ENCODE measurements at regions not wholly inside any gene's neighbourhood (a gene's known extent, or its start where the extent isn't known, plus 50 kb on each side); places are given as distances from the start of the nearest gene placed in this dataset.

- Histone ChIP-seq H3K27ac (ENCODE audit: low read depth, low read length) (no peak overlapping the region), H4K20me1 (ENCODE audit: control insufficient read depth, insufficient read depth, low read depth, low read length) (no peaks in the 10 kb centered on the region), H3K27me3 (ENCODE audit: control insufficient read depth, low read length) (no peaks in the 10 kb centered on the region), H3K36me3 (ENCODE audit: control insufficient read depth, low read length) (no peaks in the 10 kb centered on the region), H3K9me3 (ENCODE audit: control insufficient read depth, insufficient read depth, low read length) (no peaks in the 10 kb centered on the region), H3K4me3 (ENCODE audit: low read length) (no peak overlapping the region), H3K4me2 (ENCODE audit: low read length) (no peak overlapping the region), H3F3A (ENCODE audit: control insufficient read depth, insufficient read depth) (no peaks in the 10 kb centered on the region), H3K4me1 (ENCODE audit: control insufficient read depth, low read length) (no peaks in the 10 kb centered on the region), H3K79me2 (ENCODE audit: control insufficient read depth, low read length) (no peaks in the 10 kb centered on the region), H3K9me2 (replicated peaks; ENCODE audit: control insufficient read depth, low read length) (no peaks in the 10 kb centered on the region)
- TF ChIP-seq EZH2phosphoT487 (IDR thresholded peaks at IDR 0.05; ENCODE audit: borderline replicate concordance, low read length) (no peak), CTCF (IDR thresholded peaks at IDR 0.05; ENCODE audit: low read depth, low read length, poor library complexity, severe bottlenecking) (no peak)
Observed at GRCh38 chr21:28250946-28251345, 741.7 kb downstream of the LTN1 start.

- Histone ChIP-seq H3K27ac (ENCODE audit: low read depth, low read length) (no peak overlapping the region), H3K9me3 (ENCODE audit: control insufficient read depth, insufficient read depth, low read length) (no peaks in the 10 kb centered on the region), H3K27me3 (ENCODE audit: control insufficient read depth, low read length) (no peaks in the 10 kb centered on the region), H3F3A (ENCODE audit: control insufficient read depth, insufficient read depth) (no peaks in the 10 kb centered on the region), H3K36me3 (ENCODE audit: control insufficient read depth, low read length) (no peaks in the 10 kb centered on the region), H3K79me2 (ENCODE audit: control insufficient read depth, low read length) (no peaks in the 10 kb centered on the region), H4K20me1 (ENCODE audit: control insufficient read depth, insufficient read depth, low read depth, low read length) (no peaks in the 10 kb centered on the region), H3K4me2 (ENCODE audit: low read length) (no peak overlapping the region), H3K4me3 (ENCODE audit: low read length) (no peak overlapping the region), H3K9me2 (replicated peaks; ENCODE audit: control insufficient read depth, low read length) (no peaks in the 10 kb centered on the region), H3K4me1 (ENCODE audit: control insufficient read depth, low read length) (no peaks in the 10 kb centered on the region)
- TF ChIP-seq CTCF (IDR thresholded peaks at IDR 0.05; ENCODE audit: low read depth, low read length, poor library complexity, severe bottlenecking): no peak
- no peak for TF ChIP-seq EZH2phosphoT487 (IDR thresholded peaks at IDR 0.05; ENCODE audit: borderline replicate concordance, low read length)
Observed at GRCh38 chr21:28247454-28248020, 745.1 kb downstream of the LTN1 start.

- H3K9me2 ChIP-seq (replicated peaks; ENCODE audit: control insufficient read depth, low read length): no peaks in the 10 kb centered on the region
- TF ChIP-seq EZH2phosphoT487 (IDR thresholded peaks at IDR 0.05; ENCODE audit: borderline replicate concordance, low read length) (no peak), CTCF (IDR thresholded peaks at IDR 0.05; ENCODE audit: low read depth, low read length, poor library complexity, severe bottlenecking) (no peak)
- no peaks in the 10 kb centered on the region for H4K20me1 ChIP-seq (ENCODE audit: control insufficient read depth, insufficient read depth, low read depth, low read length)
- H3K9me3 ChIP-seq (ENCODE audit: control insufficient read depth, insufficient read depth, low read length): no peaks in the 10 kb centered on the region
- H3F3A ChIP-seq (ENCODE audit: control insufficient read depth, insufficient read depth): no peaks in the 10 kb centered on the region
- H3K36me3 ChIP-seq (ENCODE audit: control insufficient read depth, low read length): no peaks in the 10 kb centered on the region
- H3K4me2 ChIP-seq (ENCODE audit: low read length): no peak overlapping the region
- no peaks in the 10 kb centered on the region for H3K27me3 ChIP-seq (ENCODE audit: control insufficient read depth, low read length)
- H3K27ac ChIP-seq (ENCODE audit: low read depth, low read length): no peak overlapping the region
- no peaks in the 10 kb centered on the region for H3K4me1 ChIP-seq (ENCODE audit: control insufficient read depth, low read length)
- H3K4me3 ChIP-seq (ENCODE audit: low read length): no peak overlapping the region
- H3K79me2 ChIP-seq (ENCODE audit: control insufficient read depth, low read length): no peaks in the 10 kb centered on the region
Observed at GRCh38 chr21:28240586-28240985, 752.1 kb downstream of the LTN1 start.
